ENCODE measurements at regions not wholly inside any gene's neighbourhood (a gene's known extent, or its start where the extent isn't known, plus 50 kb on each side); places are given as distances from the start of the nearest gene placed in this dataset.

- no peak overlapping the region for H3K4me3 ChIP-seq (ENCODE audit: control extremely low read depth in 1 of 5, extremely low read depth in 1 of 5, insufficient read depth in 1 of 5, low read depth in 2 of 5, low read length in 4 of 5)
- H3K9ac ChIP-seq (ENCODE audit: low read length), result no peak overlapping the region
- H4K20me1 ChIP-seq (ENCODE audit: control insufficient read depth, insufficient read depth, low read length, poor library complexity, severe bottlenecking), result no peaks in the 10 kb centered on the region
- H3K36me3 ChIP-seq (replicated peaks in 1 of 2; ENCODE audit: control extremely low read depth in 1 of 2, control insufficient read depth in 1 of 2, extremely low read depth in 1 of 2, insufficient read depth in 2 of 2, low read length in 1 of 2), result no peaks in the 10 kb centered on the region
- no peak overlapping the region for H3K4me2 ChIP-seq (replicated peaks; ENCODE audit: low read depth, low read length, poor library complexity, severe bottlenecking)
- peaks cover 0 to 18% (median 6%) of the 10 kb centered on the region in 4 experiments for H3K27me3 ChIP-seq (replicated peaks in 1 of 4; ENCODE audit: control extremely low read depth in 1 of 4, control insufficient read depth in 3 of 4, insufficient read depth in 4 of 4, low read length in 3 of 4)
- ATAC-seq (ENCODE audit: low read depth), result no peak
- H3K27ac ChIP-seq (ENCODE audit: low read length in 2 of 2), result no peak overlapping the region
- Mint-ChIP-seq H3K27me3 (peaks cover 42% of the 10 kb centered on the region), H3K9me3 (ENCODE audit: insufficient read depth) (peaks cover 2% of the 10 kb centered on the region), H3K4me1 (no peaks in the 10 kb centered on the region), H3K27ac (no peak overlapping the region), H3K4me3 (no peak overlapping the region)
- no CpG with 5 or more reads among the region's 2 CpGs for WGBS (ENCODE audit: insufficient coverage)
- no peak for TF ChIP-seq EZH2 (IDR thresholded peaks at IDR 0.05; ENCODE audit: borderline replicate concordance, insufficient read depth, low read depth, low read length, poor library complexity, severe bottlenecking)
- no peak for TF ChIP-seq CTCF (IDR thresholded peaks at IDR 0.05)
- H3K9me3 ChIP-seq (ENCODE audit: control extremely low read depth in 1 of 3, control insufficient read depth in 2 of 3, insufficient read depth in 1 of 3, low read length in 2 of 3), result peaks cover 0 to 8% (median 4%) of the 10 kb centered on the region in 3 donors
- H2AFZ ChIP-seq (ENCODE audit: insufficient read depth, low read depth, low read length, poor library complexity, severe bottlenecking), result no peak overlapping the region
- POLR2A ChIA-PET, result no interaction called here
- CTCF ChIA-PET, result no interaction called here
- intact Hi-C loops (cut with micrococcal nuclease), result no loop called here
- no peak for DNase-seq
- H3K79me2 ChIP-seq (ENCODE audit: control insufficient read depth, insufficient read depth, low read length), result no peaks in the 10 kb centered on the region
- no peaks in the 10 kb centered on the region for H3K4me1 ChIP-seq (ENCODE audit: control insufficient read depth in 2 of 2, insufficient read depth in 2 of 2, low read length in 2 of 2)
Observed at GRCh38 chr20:37616110-37616425, 77.8 kb upstream of the CTNNBL1 start.

GRCh38 chr20:37615340-37616109 is 78.3 kb upstream of the CTNNBL1 start:
- intact Hi-C loops (cut with micrococcal nuclease), result no loop called here
- H3K4me1 ChIP-seq (ENCODE audit: control insufficient read depth in 2 of 2, insufficient read depth in 2 of 2, low read length in 2 of 2), result no peaks in the 10 kb centered on the region
- H3K9me3 Mint-ChIP-seq (ENCODE audit: insufficient read depth), result peaks cover 2% of the 10 kb centered on the region
- H3K36me3 ChIP-seq (replicated peaks in 1 of 2; ENCODE audit: control extremely low read depth in 1 of 2, control insufficient read depth in 1 of 2, extremely low read depth in 1 of 2, insufficient read depth in 2 of 2, low read length in 1 of 2), result no peaks in the 10 kb centered on the region
- TF ChIP-seq EZH2 (IDR thresholded peaks at IDR 0.05; ENCODE audit: borderline replicate concordance, insufficient read depth, low read depth, low read length, poor library complexity, severe bottlenecking) (no peak), CTCF (IDR thresholded peaks at IDR 0.05) (peak; percentile 32)
- H3K9me3 ChIP-seq (ENCODE audit: control extremely low read depth in 1 of 3, control insufficient read depth in 2 of 3, insufficient read depth in 1 of 3, low read length in 2 of 3), result peaks cover 0 to 8% (median 4%) of the 10 kb centered on the region in 3 donors
- H3K27ac Mint-ChIP-seq, result no peak overlapping the region
- no peak overlapping the region for H3K4me2 ChIP-seq (replicated peaks; ENCODE audit: low read depth, low read length, poor library complexity, severe bottlenecking)
- peaks cover 40% of the 10 kb centered on the region for H3K27me3 Mint-ChIP-seq
- H3K9ac ChIP-seq (ENCODE audit: low read length), result no peak overlapping the region
- peaks cover 0 to 18% (median 5%) of the 10 kb centered on the region in 4 experiments for H3K27me3 ChIP-seq (replicated peaks in 1 of 4; ENCODE audit: control extremely low read depth in 1 of 4, control insufficient read depth in 3 of 4, insufficient read depth in 4 of 4, low read length in 3 of 4)
- H2AFZ ChIP-seq (ENCODE audit: insufficient read depth, low read depth, low read length, poor library complexity, severe bottlenecking), result no peak overlapping the region
- no peaks in the 10 kb centered on the region for H4K20me1 ChIP-seq (ENCODE audit: control insufficient read depth, insufficient read depth, low read length, poor library complexity, severe bottlenecking)
- no peak overlapping the region for H3K4me3 ChIP-seq (ENCODE audit: control extremely low read depth in 1 of 5, extremely low read depth in 1 of 5, insufficient read depth in 1 of 5, low read depth in 2 of 5, low read length in 4 of 5)
- ChIA-PET POLR2A (no interaction called here), CTCF (no interaction called here)
- no peaks in the 10 kb centered on the region for H3K4me1 Mint-ChIP-seq
- ATAC-seq (ENCODE audit: low read depth), result no peak
- no peaks in the 10 kb centered on the region for H3K79me2 ChIP-seq (ENCODE audit: control insufficient read depth, insufficient read depth, low read length)
- H3K27ac ChIP-seq (ENCODE audit: low read length in 2 of 2), result no peak overlapping the region
- DNase-seq, result peak; percentile 58
- 69% methylated on average over 2 of the region's 5 CpGs for WGBS (ENCODE audit: insufficient coverage)
- no peak overlapping the region for H3K4me3 Mint-ChIP-seq

All from B cell (primary cell).